Rectal smooth muscle tissue (tissue), 1 donor: ENCODE measurements at regions not wholly inside any gene's neighbourhood (a gene's known extent, or its start where the extent isn't known, plus 50 kb on each side); places are given as distances from the start of the nearest gene placed in this dataset.
"Not testable (repeated sequence)": the region's sequence is repeated elsewhere in the genome, so short reads cannot be mapped to it uniquely, and the experiment has no call there.

ENCODE experiments used
- H3K27ac ChIP-seq: one replicate; pipeline ENCODE4 v1.7.0; 2013; ENCODE audit warnings: low read depth, low read length, inconsistent platforms
- H3K27me3 ChIP-seq: one replicate; pipeline ENCODE4 v1.7.0; 2013; ENCODE audit warnings: low read length; ENCODE audit not compliant: control insufficient read depth, insufficient read depth
- H3K36me3 ChIP-seq: one replicate; pipeline ENCODE4 v1.7.0; 2013; ENCODE audit warnings: low read length; ENCODE audit not compliant: control insufficient read depth, insufficient read depth
- H3K4me1 ChIP-seq: one replicate; pipeline ENCODE4 v1.7.0; 2013; ENCODE audit warnings: low read length; ENCODE audit not compliant: control insufficient read depth, insufficient read depth
- H3K4me3 ChIP-seq: one replicate; pipeline ENCODE4 v1.7.0; 2013; ENCODE audit warnings: low read length
- H3K9ac ChIP-seq: one replicate; pipeline ENCODE4 v1.7.0; 2013; ENCODE audit warnings: low read length

DNA sequence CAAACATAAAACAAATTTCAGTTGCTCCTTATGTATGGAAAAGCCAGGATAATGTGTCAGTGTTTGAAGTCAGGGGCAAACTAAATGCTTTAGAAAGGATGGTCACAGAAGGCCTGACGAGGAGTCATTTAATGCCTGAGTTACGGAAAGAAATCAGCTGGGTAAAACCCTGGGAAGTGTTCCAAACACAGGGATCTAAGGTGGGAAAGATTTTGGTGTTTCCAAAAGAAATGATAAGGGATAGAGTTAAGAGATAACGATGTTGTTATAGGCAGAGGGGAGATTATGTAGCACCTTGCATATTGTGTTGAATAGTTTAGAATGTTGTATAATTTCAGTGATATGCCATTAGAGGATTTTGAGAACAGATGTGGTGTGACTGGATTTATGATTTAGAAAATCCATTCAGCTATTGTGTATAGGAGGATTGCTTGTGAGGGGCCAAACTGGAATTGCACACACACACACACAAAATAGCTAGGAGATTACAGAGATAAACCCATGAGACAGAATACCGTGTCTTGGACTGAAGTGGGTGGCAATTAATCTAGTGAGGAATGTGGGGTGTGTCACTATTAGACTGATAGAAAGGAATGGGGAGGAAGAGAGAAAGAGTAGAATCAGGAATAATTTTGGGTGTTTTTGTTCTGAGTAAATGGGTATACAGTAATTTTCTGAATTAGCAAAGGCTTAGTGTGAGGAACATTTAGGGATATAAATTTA lies 274.2 kb upstream of the DAB2 start:
- Histone ChIP-seq H3K9ac (no peak overlapping the region), H3K27ac (no peak overlapping the region), H3K36me3 (no peaks in the 10 kb centered on the region), H3K27me3 (no peaks in the 10 kb centered on the region), H3K4me1 (no peaks in the 10 kb centered on the region), H3K4me3 (no peak overlapping the region)

DNA sequence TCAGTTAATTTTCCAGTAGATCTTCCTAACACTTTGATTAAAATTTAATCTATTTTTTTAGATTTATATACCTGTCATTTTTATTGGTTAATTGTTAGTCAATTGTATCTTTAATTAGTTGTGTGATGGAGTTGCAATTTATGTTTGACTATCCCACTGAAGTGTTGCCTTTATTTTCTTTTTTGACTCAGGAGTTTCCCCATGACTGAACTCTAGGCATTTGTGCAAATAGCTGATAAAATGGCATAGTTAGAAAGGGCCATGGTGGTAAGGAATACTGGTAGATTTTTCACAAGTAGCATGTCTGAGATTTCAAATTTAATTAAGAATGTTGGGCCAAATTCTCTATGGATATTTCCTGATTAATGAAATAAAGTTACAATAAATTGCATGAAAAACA lies 273.1 kb upstream of the DAB2 start:
- Histone ChIP-seq H3K4me1 (no peaks in the 10 kb centered on the region), H3K9ac (no peak overlapping the region), H3K36me3 (no peaks in the 10 kb centered on the region), H3K27ac (no peak overlapping the region), H3K27me3 (no peaks in the 10 kb centered on the region), H3K4me3 (no peak overlapping the region)

DNA sequence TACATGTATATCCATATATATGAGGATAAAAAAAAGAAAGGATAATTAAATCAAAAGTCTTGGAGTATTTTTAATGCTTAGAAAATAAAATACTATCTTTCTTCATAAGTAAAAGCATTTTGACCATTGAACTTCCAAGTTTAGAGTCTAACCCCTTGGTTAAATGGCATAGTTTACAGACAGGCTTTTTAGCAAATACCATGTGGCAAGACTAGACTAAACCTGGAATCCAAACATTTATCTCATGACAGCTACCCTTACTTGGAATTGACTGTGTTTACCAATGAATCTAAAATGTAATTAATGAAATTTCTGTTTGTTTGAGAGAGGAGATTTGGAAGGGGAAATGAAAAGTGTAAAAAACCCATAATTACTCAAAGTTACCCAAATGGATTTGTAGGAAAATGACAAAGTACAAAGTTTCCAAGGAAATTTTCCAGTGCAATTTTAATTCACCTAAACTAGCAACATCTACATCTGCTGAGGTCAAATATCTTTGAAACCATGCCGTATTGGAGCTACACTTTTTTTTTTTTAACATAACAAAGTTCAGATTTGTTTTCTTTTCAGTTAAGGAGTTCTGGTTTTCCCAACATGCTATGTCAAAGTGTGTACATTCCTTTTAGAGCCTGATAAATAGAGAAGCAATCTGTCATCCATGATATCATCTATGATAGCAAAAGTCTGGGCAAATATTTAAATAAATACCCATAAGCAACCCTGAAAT lies 272.1 kb upstream of the DAB2 start:
- no peaks in the 10 kb centered on the region for H3K4me1 ChIP-seq
- no peak overlapping the region for H3K4me3 ChIP-seq
- no peak overlapping the region for H3K27ac ChIP-seq
- H3K27me3 ChIP-seq = no peaks in the 10 kb centered on the region
- H3K9ac ChIP-seq = no peak overlapping the region
- no peaks in the 10 kb centered on the region for H3K36me3 ChIP-seq

DNA sequence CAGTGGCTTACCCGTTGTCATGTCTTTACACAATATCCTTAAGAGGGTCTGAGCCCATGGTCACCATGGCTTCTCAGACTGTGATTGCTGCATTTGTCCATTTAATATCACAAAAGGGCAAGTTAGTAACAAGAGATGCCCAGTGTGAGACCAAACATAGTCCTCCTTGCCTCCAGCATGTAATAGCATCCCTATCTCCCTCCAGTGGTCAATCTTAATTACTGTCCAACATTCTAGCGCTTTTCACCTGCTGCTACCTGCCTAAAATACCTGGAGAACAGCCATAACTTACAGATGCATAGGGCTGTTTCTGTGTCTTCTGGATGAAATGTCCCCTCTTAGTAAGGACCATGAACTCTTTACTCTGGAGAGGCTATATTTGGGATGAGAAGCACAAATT lies 267.2 kb upstream of the DAB2 start:
- no peaks in the 10 kb centered on the region for H3K27me3 ChIP-seq
- H3K36me3 ChIP-seq = no peaks in the 10 kb centered on the region
- H3K27ac ChIP-seq = no peak overlapping the region
- no peak overlapping the region for H3K4me3 ChIP-seq
- H3K4me1 ChIP-seq = no peaks in the 10 kb centered on the region
- no peak overlapping the region for H3K9ac ChIP-seq

DNA sequence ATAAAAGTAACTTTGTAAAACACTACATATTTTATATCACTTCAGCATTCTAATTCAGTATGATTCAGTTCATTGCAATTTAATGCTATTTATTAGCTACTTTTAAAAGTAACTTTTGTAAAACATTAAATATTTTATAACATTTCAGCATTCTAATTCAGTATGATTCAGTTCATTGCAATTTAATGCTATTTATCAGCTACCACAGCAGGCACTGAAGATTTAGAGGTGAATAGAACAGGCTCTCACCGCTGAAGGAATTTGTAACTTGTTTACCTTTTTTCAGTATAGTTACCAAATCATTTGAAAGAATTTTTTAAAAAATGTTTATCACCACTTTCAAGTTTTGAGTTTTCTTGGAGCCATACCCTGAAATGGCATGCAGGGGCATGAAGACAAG lies 266.4 kb upstream of the DAB2 start:
- Histone ChIP-seq H3K4me1 (no peaks in the 10 kb centered on the region), H3K4me3 (no peak overlapping the region), H3K27ac (no peak overlapping the region)

DNA sequence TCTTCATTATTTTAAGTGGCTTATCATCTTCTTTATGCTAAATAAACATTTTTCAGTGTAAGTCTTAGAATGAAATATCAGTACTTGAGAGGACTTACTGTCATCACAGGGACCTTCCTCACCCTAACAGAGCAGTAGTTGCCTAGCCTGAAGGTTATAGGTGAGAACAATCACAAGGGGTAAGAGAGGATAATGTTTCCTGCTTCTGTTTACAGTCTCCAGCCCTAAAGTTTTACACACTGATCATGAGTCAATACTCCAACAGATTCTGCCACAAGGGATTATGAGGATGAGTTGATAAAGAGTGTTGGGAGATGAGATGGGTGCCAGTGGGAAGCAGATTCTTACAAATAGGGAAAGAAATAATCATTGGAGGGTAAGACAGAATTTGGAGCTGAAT lies 265.1 kb upstream of the DAB2 start:
- H3K36me3 ChIP-seq = no peaks in the 10 kb centered on the region
- H3K9ac ChIP-seq = no peak overlapping the region
- no peaks in the 10 kb centered on the region for H3K4me1 ChIP-seq
- H3K27ac ChIP-seq = no peak overlapping the region
- H3K4me3 ChIP-seq = no peak overlapping the region
- no peaks in the 10 kb centered on the region for H3K27me3 ChIP-seq

More for the DNA sequence above, 266.4 kb upstream of the DAB2 start:
- Histone ChIP-seq H3K27me3 (no peaks in the 10 kb centered on the region), H3K36me3 (no peaks in the 10 kb centered on the region), H3K9ac (no peak overlapping the region)

DNA sequence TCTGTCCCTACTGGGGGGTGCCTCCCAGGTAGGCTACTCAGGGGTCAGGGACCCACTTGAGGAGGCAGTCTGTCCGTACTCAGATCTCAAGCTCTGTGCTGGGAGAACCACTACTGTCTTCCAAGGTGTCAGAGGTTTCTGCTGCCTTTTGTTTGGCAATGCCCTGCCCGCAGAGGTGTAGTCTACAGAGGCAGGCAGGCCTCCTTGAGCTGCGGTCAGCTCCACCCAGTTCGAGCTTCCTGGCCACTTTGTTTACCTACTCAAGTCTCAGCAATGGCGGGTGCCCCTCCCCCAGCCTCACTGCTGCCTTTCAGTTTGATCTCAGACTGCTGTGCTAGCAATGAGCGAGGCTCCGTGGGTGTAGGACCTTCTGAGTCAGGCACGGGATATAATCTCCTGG lies 263.1 kb upstream of the DAB2 start:
- not testable (repeated sequence) for H3K27ac ChIP-seq, H3K27me3 ChIP-seq, H3K4me3 ChIP-seq, H3K9ac ChIP-seq, H3K36me3 ChIP-seq, H3K4me1 ChIP-seq

DNA sequence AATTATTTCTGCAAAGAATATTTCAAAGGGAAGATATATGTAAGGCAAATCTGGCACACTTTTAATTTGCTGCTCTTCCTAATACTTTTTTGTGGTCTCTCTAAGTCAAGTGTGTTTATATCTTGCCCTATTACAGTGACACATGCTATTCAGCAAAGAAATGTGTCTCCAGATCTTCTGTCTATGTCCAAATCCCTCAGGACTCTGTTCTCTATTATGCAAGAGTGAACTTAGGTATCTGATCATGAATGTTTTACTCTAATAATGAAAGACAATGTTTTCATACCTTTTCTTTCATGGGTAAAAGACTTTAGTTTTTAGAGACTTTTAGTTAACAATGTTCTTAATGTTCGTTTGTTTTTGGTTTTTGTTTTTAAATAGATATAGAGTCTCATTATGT lies 255.4 kb upstream of the DAB2 start:
- H3K27me3 ChIP-seq = no peaks in the 10 kb centered on the region
- H3K4me3 ChIP-seq = no peak overlapping the region
- H3K27ac ChIP-seq = no peak overlapping the region
- no peaks in the 10 kb centered on the region for H3K4me1 ChIP-seq
- no peaks in the 10 kb centered on the region for H3K36me3 ChIP-seq
- no peak overlapping the region for H3K9ac ChIP-seq

DNA sequence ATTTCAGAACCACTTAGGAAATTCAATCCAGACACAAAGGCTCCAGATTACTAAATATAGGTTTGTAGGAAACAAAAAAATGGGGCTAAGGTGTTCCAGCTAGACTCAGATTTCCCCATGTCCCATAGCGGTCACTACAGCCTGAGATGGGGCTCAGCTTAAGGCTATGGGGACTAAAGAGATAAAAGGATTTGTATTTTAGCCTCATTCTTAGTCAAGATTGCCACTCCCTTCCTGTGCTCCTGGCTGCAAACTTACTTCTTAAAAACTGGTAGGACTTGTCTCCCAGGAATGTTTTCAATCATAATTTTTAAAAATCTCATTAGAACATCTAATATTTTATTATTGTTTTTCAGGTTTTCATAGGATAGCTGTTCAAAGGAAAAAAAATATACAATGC lies 253.8 kb upstream of the DAB2 start:
- Histone ChIP-seq H3K9ac (no peak overlapping the region), H3K4me3 (no peak overlapping the region), H3K27ac (no peak overlapping the region), H3K4me1 (no peaks in the 10 kb centered on the region), H3K36me3 (no peaks in the 10 kb centered on the region), H3K27me3 (no peaks in the 10 kb centered on the region)

DNA sequence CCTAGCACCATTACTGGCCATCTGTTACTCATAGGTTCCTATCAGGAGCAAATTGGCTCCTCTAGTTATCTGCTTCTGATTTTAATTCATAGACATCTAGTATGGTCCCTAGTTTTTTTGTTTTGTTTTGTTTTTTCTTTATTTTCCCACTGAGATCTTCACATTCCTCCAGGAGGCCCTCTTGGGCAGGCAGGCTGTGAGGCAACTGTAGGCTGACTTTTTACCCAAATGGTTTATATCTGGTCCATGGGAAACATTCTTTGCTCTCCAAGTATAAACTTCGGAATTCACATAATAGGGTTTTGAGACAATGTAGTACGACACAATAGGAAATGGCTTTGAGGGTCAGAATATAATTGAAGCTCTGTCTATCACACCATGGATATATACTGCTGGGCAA lies 250.9 kb upstream of the DAB2 start:
- H3K9ac ChIP-seq = no peak overlapping the region
- no peaks in the 10 kb centered on the region for H3K4me1 ChIP-seq
- H3K4me3 ChIP-seq = no peak overlapping the region
- H3K27me3 ChIP-seq = no peaks in the 10 kb centered on the region
- no peak overlapping the region for H3K27ac ChIP-seq
- H3K36me3 ChIP-seq = no peaks in the 10 kb centered on the region

DNA sequence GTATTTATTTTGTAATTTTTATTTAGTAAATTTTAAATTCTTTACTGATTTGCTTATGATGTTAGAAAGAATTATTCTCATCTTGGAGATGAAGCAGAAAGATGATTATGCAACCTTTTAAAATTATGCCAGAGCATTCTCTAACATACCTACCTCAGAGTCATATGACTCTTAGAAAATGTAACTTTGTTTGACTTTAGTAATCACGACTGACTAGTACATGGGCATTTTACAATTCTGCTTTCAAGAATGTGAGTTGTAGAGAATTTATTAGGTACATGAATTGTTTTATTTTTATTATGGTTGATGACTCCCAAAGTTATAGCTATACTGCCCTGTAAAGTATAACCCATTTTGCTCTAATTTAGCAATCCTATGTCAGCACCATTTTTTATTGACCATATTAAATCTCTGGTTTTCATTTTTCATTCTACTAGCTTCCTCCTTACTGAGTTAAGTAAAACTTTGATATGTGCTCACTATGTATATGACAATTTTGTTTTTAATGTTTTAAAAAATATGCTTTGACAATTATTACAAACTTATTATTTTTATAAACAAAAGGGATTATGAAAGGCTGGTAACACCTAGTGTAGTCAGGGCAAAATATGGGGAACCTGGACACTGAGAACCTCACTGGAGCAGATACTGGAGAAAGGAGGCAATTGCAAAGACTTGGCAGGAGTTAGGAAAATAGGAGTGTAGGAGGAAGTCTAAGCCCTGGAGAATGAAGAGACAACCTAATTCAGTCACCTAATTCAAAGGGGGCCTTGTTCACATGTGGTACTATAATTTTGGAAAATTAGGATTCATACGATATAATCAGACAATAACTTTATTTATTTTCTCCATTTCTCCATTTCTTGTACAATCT lies 249.7 kb upstream of the DAB2 start:
- no peaks in the 10 kb centered on the region for H3K36me3 ChIP-seq
- H3K27me3 ChIP-seq = no peaks in the 10 kb centered on the region
- H3K9ac ChIP-seq = no peak overlapping the region
- no peaks in the 10 kb centered on the region for H3K4me1 ChIP-seq
- H3K27ac ChIP-seq = no peak overlapping the region
- H3K4me3 ChIP-seq = no peak overlapping the region

DNA sequence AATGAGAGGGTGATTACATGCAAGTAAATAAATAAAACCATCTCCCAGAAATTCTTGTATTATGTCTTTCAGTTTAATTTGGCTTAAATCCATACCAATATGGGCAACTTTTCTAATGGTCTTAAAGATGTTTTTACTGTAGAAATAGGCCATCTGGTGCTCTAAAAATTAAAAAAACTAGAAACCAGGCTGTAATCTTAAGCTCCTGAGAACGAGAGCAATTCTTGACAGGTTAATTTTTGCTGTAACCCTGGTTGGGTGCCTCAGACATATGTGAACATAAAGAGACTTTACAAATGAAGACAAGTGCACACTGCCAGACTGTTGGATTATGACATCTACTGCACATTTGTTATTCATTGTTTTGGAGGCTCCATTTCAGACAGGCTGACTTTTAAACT lies 246.8 kb upstream of the DAB2 start:
- H3K4me1 ChIP-seq = no peaks in the 10 kb centered on the region
- H3K27me3 ChIP-seq = no peaks in the 10 kb centered on the region
- H3K27ac ChIP-seq = no peak overlapping the region
- H3K36me3 ChIP-seq = no peaks in the 10 kb centered on the region
- H3K9ac ChIP-seq = no peak overlapping the region
- H3K4me3 ChIP-seq = no peak overlapping the region
